ENCODE measurements at regions not wholly inside any gene's neighbourhood (a gene's known extent, or its start where the extent isn't known, plus 50 kb on each side); places are given as distances from the start of the nearest gene placed in this dataset.

DNA sequence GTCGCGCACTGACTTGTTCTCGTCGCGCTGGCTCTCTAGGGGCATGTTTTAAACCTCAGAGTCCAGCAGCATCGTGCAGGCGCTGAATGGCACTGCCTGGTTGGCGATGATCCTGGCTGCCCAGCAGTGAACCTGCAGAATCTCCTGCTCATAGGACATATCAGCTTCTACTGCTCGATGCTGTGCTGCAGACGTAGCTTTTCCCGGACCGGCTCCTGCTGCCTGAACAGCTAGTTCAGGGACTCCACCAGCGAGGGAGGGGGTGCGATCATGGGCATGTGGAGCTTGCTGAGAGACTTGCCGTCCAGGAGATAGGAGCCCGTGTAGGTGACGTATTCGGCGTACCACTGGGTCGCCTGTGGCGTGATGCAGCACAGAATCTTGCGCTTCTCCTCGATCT is 890.0 kb upstream of the LRRTM1 start:
- DNase-seq: no peak
- no peak overlapping the region for H3K27ac Mint-ChIP-seq
- H3K27me3 Mint-ChIP-seq: no peaks in the 10 kb centered on the region
- peaks cover 4% of the 10 kb centered on the region for H3K9me3 Mint-ChIP-seq
- no peaks in the 10 kb centered on the region for H3K36me3 Mint-ChIP-seq (ENCODE audit: low read depth)
- H3K4me3 Mint-ChIP-seq: no peak overlapping the region
- intact Hi-C loops (cut with micrococcal nuclease): no loop called here
- H3K4me1 Mint-ChIP-seq: no peaks in the 10 kb centered on the region

DNA sequence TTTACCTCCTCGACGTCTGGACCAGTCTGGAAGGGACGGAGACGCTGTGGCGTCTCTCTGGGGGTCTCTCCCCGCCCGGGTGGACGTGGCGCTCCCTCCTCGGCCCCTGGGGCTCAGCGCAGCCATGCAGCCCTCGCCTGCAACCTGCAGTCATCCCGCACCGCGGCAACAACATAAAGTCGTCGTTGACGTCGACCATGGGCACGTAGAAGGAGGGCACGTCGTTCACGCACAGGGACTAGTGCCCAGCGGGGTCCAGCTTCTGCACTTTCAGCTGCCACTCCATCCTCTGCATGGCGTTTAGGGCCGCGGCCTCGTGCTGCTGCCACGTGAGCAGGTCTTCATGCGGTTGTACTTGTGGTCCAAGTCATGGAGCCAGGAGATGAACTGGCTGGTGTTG is 889.6 kb upstream of the LRRTM1 start:
- Mint-ChIP-seq H3K27ac (no peak overlapping the region), H3K4me1 (no peaks in the 10 kb centered on the region), H3K36me3 (ENCODE audit: low read depth) (no peaks in the 10 kb centered on the region), H3K27me3 (no peaks in the 10 kb centered on the region), H3K9me3 (peaks cover 4% of the 10 kb centered on the region), H3K4me3 (no peak overlapping the region)
- intact Hi-C loops (cut with micrococcal nuclease): no loop called here
- no peak for DNase-seq

DNA sequence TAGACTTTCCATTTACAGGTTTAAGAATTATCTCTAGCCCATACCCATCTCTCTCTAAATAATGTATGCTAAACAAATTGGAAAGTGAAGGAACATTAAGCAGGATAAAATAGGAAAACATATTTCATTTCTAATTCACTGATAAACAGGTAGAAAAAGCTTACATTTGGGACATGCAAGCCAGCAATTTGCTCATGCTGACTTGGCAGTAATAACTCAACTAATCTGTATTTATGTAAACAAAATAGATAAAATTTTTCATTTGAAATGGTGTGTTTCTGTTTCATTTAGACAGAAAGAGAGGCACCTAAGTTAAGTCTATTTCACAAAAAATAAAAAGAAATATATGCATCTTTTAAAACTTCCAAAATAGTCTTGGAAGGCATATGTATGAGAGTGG is 877.3 kb upstream of the LRRTM1 start:
- no peaks in the 10 kb centered on the region for H3K36me3 Mint-ChIP-seq (ENCODE audit: low read depth)
- H3K27me3 Mint-ChIP-seq: no peaks in the 10 kb centered on the region

GRCh38 chr2:81171447-81171846 is 866.9 kb upstream of the LRRTM1 start:
- Mint-ChIP-seq H3K27me3 (no peaks in the 10 kb centered on the region), H3K36me3 (ENCODE audit: low read depth) (no peaks in the 10 kb centered on the region), H3K27ac (no peak overlapping the region), H3K4me3 (no peak overlapping the region), H3K4me1 (no peaks in the 10 kb centered on the region), H3K9me3 (no peaks in the 10 kb centered on the region)
- no peak for DNase-seq
- intact Hi-C loops (cut with micrococcal nuclease): no loop called here

More for the DNA sequence above, 877.3 kb upstream of the LRRTM1 start:
- no peak overlapping the region for H3K27ac Mint-ChIP-seq
- no peak overlapping the region for H3K4me3 Mint-ChIP-seq
- H3K9me3 Mint-ChIP-seq: no peaks in the 10 kb centered on the region
- intact Hi-C loops (cut with micrococcal nuclease): no loop called here
- no peaks in the 10 kb centered on the region for H3K4me1 Mint-ChIP-seq
- DNase-seq: no peak

- intact Hi-C loops (cut with micrococcal nuclease): no loop called here
Measured at GRCh38 chr2:81163583-81163982, 859.0 kb upstream of the LRRTM1 start.

DNA sequence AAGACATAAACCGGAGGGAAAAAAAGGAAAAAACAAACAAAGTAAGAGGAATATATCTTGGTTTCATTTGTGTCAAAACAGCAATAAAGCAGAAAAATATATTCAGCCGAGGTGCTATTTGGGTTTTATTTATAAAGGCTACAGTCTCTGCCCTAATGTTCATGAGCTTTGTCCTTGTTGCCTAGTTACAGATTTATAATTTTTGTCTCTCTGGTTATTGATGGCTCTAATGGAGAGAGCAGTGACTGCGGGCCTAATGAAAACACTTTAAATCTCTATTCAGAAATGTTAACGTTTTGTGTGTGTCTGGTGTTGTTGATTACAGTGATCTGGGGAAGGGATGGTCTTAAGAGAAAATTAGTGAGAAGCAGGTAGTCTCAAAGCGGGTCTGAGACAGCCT is 854.0 kb upstream of the LRRTM1 start:
- Mint-ChIP-seq H3K36me3 (ENCODE audit: low read depth) (no peaks in the 10 kb centered on the region), H3K4me1 (no peaks in the 10 kb centered on the region), H3K27me3 (no peaks in the 10 kb centered on the region), H3K27ac (no peak overlapping the region), H3K4me3 (no peak overlapping the region), H3K9me3 (peaks cover under 1% of the 10 kb centered on the region)
- no peak for DNase-seq
- intact Hi-C loops (cut with micrococcal nuclease): no loop called here

More at GRCh38 chr2:81163583-81163982, 859.0 kb upstream of the LRRTM1 start:
- no peak for DNase-seq
- no peaks in the 10 kb centered on the region for H3K36me3 Mint-ChIP-seq (ENCODE audit: low read depth)
- H3K9me3 Mint-ChIP-seq: peaks cover 5% of the 10 kb centered on the region
- no peak overlapping the region for H3K4me3 Mint-ChIP-seq
- no peaks in the 10 kb centered on the region for H3K4me1 Mint-ChIP-seq
- H3K27me3 Mint-ChIP-seq: no peaks in the 10 kb centered on the region
- no peak overlapping the region for H3K27ac Mint-ChIP-seq

- Mint-ChIP-seq H3K4me1 (no peaks in the 10 kb centered on the region), H3K9me3 (peaks cover 10% of the 10 kb centered on the region)
- intact Hi-C loops (cut with micrococcal nuclease): no loop called here
Measured at GRCh38 chr2:81148323-81148722, 843.8 kb upstream of the LRRTM1 start.

DNA sequence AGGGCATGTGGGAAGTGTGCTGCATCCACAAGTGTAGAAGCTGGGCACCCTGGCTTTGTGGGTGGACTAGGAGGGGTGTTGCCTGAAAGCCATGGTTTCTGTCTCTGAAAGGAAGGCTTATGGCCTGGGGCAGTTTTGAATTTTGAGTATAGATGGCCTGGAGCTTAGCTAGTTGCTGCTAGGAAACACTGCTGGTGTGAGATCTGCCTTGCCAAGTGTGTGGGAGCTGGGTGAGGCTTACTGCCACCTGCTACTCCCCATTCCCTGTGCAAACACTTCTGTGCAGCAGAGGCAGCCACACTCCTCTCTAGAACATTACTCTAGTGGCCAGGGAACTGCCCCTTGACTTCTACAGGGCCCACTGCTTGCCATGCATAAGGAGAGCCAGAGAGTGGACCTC is 831.7 kb upstream of the LRRTM1 start:
- Mint-ChIP-seq H3K27ac (no peak overlapping the region), H3K27me3 (no peaks in the 10 kb centered on the region), H3K4me3 (no peak overlapping the region), H3K36me3 (ENCODE audit: low read depth) (no peaks in the 10 kb centered on the region), H3K4me1 (no peaks in the 10 kb centered on the region), H3K9me3 (no peaks in the 10 kb centered on the region)
- intact Hi-C loops (cut with micrococcal nuclease): no loop called here
- DNase-seq: no peak

More at GRCh38 chr2:81148323-81148722, 843.8 kb upstream of the LRRTM1 start:
- no peak overlapping the region for H3K27ac Mint-ChIP-seq
- no peak overlapping the region for H3K4me3 Mint-ChIP-seq
- no peak for DNase-seq
- no peaks in the 10 kb centered on the region for H3K36me3 Mint-ChIP-seq (ENCODE audit: low read depth)
- H3K27me3 Mint-ChIP-seq: no peaks in the 10 kb centered on the region

GRCh38 chr2:81097361-81097760 is 792.8 kb upstream of the LRRTM1 start:
- intact Hi-C loops (cut with micrococcal nuclease): no loop called here
- Mint-ChIP-seq H3K27me3 (no peaks in the 10 kb centered on the region), H3K36me3 (ENCODE audit: low read depth) (no peaks in the 10 kb centered on the region), H3K4me3 (no peak overlapping the region), H3K9me3 (no peaks in the 10 kb centered on the region), H3K27ac (no peak overlapping the region), H3K4me1 (no peaks in the 10 kb centered on the region)
- no peak for DNase-seq

DNA sequence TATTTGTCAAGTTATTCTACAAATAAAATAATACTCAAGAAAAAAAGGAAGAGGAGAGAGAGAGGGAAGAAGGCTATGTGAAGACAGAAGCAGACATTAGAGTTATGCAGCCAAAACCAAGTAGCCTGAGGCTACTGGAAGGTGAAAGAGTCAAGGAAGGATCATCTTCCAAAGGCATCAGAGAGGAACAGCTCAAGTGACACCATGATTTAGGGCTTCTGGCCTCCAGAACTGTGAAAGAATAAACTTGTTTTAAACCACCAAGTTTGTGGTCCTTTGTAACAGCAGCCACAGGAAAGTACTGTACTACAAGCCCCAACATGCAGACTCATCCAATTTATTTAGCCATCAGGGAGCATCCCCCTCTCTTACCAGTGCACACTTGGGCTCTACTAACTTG is 788.5 kb upstream of the LRRTM1 start:
- Mint-ChIP-seq H3K9me3 (peaks cover 4% of the 10 kb centered on the region), H3K27ac (no peak overlapping the region), H3K4me1 (no peaks in the 10 kb centered on the region), H3K36me3 (ENCODE audit: low read depth) (no peaks in the 10 kb centered on the region), H3K4me3 (no peak overlapping the region), H3K27me3 (no peaks in the 10 kb centered on the region)
- no peak for DNase-seq
- intact Hi-C loops (cut with micrococcal nuclease): no loop called here

DNA sequence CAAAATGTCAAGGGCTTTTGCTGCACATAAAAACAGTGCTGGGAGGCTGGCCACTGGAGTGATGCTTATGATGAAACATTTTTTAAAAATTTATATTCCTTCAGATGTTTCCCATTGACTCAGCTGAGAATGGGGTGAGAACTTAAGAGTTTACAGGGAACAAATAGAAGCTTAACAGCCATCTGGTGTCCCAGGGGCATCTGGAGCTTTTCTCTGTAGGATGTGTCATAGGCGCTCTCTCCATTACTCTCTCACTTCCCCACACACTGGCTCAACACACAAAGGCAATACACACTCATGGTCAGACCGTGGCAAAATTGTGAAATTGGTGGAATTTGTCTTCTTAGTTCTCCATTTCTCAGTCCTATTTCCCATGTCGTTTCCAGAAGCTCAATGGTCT is 783.1 kb upstream of the LRRTM1 start:
- DNase-seq: no peak
- H3K9me3 Mint-ChIP-seq: peaks cover 8% of the 10 kb centered on the region
- intact Hi-C loops (cut with micrococcal nuclease): no loop called here
- H3K4me3 Mint-ChIP-seq: no peak overlapping the region
- H3K4me1 Mint-ChIP-seq: no peaks in the 10 kb centered on the region
- H3K27me3 Mint-ChIP-seq: no peaks in the 10 kb centered on the region
- H3K36me3 Mint-ChIP-seq (ENCODE audit: low read depth): no peaks in the 10 kb centered on the region
- H3K27ac Mint-ChIP-seq: no peak overlapping the region

- Mint-ChIP-seq H3K27me3 (no peaks in the 10 kb centered on the region), H3K9me3 (peaks cover 11% of the 10 kb centered on the region), H3K36me3 (ENCODE audit: low read depth) (no peaks in the 10 kb centered on the region), H3K27ac (no peak overlapping the region), H3K4me1 (no peaks in the 10 kb centered on the region), H3K4me3 (no peak overlapping the region)
- intact Hi-C loops (cut with micrococcal nuclease): no loop called here
- no peak for DNase-seq
Measured at GRCh38 chr2:81084101-81084500, 779.5 kb upstream of the LRRTM1 start.

- peaks cover 3% of the 10 kb centered on the region for H3K9me3 Mint-ChIP-seq
- H3K27me3 Mint-ChIP-seq: no peaks in the 10 kb centered on the region
- no peaks in the 10 kb centered on the region for H3K4me1 Mint-ChIP-seq
- H3K27ac Mint-ChIP-seq: no peak overlapping the region
- DNase-seq: no peak
- H3K36me3 Mint-ChIP-seq (ENCODE audit: low read depth): no peaks in the 10 kb centered on the region
- intact Hi-C loops (cut with micrococcal nuclease): no loop called here
- no peak overlapping the region for H3K4me3 Mint-ChIP-seq
Measured at GRCh38 chr2:81078631-81079030, 774.1 kb upstream of the LRRTM1 start.

DNA sequence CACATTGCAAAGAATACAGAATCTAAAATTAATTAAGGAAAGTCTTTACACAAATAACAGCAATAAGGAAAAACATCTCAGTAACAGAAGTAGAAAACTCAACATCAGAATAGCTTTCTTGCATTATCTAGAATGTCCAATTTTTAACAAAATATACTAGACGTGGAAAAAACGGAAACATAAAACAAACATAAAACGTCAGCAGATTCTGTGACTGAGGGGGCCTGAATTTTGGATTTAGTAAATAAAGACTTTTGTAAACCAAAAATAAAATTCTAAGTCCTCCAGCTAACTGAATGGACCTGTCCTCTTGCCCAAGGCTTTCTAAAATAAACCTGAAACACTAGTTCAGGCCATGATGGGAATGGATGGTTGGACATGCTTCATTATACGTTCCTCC is 773.5 kb upstream of the LRRTM1 start:
- Mint-ChIP-seq H3K36me3 (ENCODE audit: low read depth) (no peaks in the 10 kb centered on the region), H3K9me3 (peaks cover 3% of the 10 kb centered on the region), H3K4me3 (no peak overlapping the region), H3K27ac (no peak overlapping the region), H3K4me1 (no peaks in the 10 kb centered on the region), H3K27me3 (no peaks in the 10 kb centered on the region)
- intact Hi-C loops (cut with micrococcal nuclease): no loop called here
- no peak for DNase-seq

DNA sequence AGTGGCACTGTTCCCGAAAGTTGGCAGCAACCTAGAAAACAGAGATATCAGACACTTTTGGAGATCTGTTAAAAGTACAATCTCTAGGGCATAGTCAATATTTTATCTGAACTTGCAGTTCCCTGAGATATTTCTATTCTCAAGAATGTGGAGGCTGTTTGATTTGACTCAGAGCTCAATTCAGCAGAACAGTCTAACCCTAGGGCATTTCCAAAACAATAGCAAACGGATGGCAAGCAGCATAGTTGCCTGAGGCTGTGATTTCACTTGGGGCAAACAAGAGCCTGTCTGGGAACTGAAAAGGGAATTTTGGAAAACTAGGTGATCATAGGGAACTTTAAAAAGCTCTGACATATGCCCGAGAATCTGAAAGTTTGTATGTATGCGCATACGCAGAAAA is 772.8 kb upstream of the LRRTM1 start:
- Mint-ChIP-seq H3K36me3 (ENCODE audit: low read depth) (no peaks in the 10 kb centered on the region), H3K4me3 (no peak overlapping the region), H3K4me1 (no peaks in the 10 kb centered on the region), H3K9me3 (peaks cover 3% of the 10 kb centered on the region), H3K27me3 (no peaks in the 10 kb centered on the region), H3K27ac (no peak overlapping the region)
- DNase-seq: no peak
- intact Hi-C loops (cut with micrococcal nuclease): no loop called here

All from activated CD4-positive, alpha-beta T cell treated with anti-CD3 and anti-CD28 coated beads, Interleukin-2, amount 10 ng/mL, durations not matched to agents 24 days and 14 days (primary cell).